Nephron (organoid): ENCODE measurements at regions not wholly inside any gene's neighbourhood (a gene's known extent, or its start where the extent isn't known, plus 50 kb on each side); places are given as distances from the start of the nearest gene placed in this dataset.

Experiments used
- H3K27ac Mint-ChIP-seq, 3 experiments: 2 replicates each; pipeline ENCODE4 v1.8.0; 2020; ENCODE audit warnings: mixed read lengths in 3 of 3, mild to moderate bottlenecking in 2 of 3, moderate library complexity in 1 of 3
- H3K27me3 Mint-ChIP-seq: 2 replicates; pipeline ENCODE4 v1.8.0; 2021; ENCODE audit warnings: low read depth, mild to moderate bottlenecking, moderate library complexity, mixed read lengths
- H3K36me3 Mint-ChIP-seq: 2 replicates; pipeline ENCODE4 v1.8.0; 2020; ENCODE audit warnings: low read depth, mixed read lengths
- H3K4me1 Mint-ChIP-seq: 2 replicates; pipeline ENCODE4 v1.8.0; 2020; ENCODE audit warnings: mixed read lengths
- H3K4me3 Mint-ChIP-seq, 3 experiments: 2 replicates each; pipeline ENCODE4 v1.8.0; 2020; ENCODE audit warnings: mild to moderate bottlenecking in 3 of 3, mixed read lengths in 3 of 3, moderate library complexity in 2 of 3
- H3K9me3 Mint-ChIP-seq: 2 replicates; pipeline ENCODE4 v1.8.0; 2020; ENCODE audit warnings: mixed read lengths
- CTCF ChIP-seq, 3 experiments: fragments of 200-600 bp; sonication (generic); IDR thresholded peaks; one replicate each; pipeline ENCODE4 v1.5.0; 2021; ENCODE audit warnings: antibody characterized with exemption in 3 of 3; ENCODE audit not compliant: unreplicated experiment in 3 of 3

GRCh38 chr6:169983651-169984050 is 232.2 kb downstream of the ERMARD start:
- no peaks in the 10 kb centered on the region for H3K36me3 Mint-ChIP-seq
- TF ChIP-seq CTCF (IDR thresholded peaks at IDR 0.05; ENCODE audit: unreplicated experiment in 3 of 3), result no peak
- H3K4me3 Mint-ChIP-seq, result no peak overlapping the region
- H3K4me1 Mint-ChIP-seq, result no peaks in the 10 kb centered on the region
- H3K27me3 Mint-ChIP-seq, result peaks cover 25% of the 10 kb centered on the region
- H3K9me3 Mint-ChIP-seq, result no peaks in the 10 kb centered on the region
- no peak overlapping the region for H3K27ac Mint-ChIP-seq

GRCh38 chr6:169982461-169983386 is 231.3 kb downstream of the ERMARD start:
- Mint-ChIP-seq H3K36me3 (no peaks in the 10 kb centered on the region), H3K9me3 (no peaks in the 10 kb centered on the region), H3K4me3 (no peak overlapping the region), H3K27me3 (peaks cover 25% of the 10 kb centered on the region), H3K27ac (no peak overlapping the region), H3K4me1 (no peaks in the 10 kb centered on the region)
- TF ChIP-seq CTCF (IDR thresholded peaks at IDR 0.05; ENCODE audit: unreplicated experiment in 3 of 3), result no peak

- H3K27me3 Mint-ChIP-seq, result peaks cover 28% of the 10 kb centered on the region
- no peak for TF ChIP-seq CTCF (IDR thresholded peaks at IDR 0.05; ENCODE audit: unreplicated experiment in 3 of 3)
- H3K9me3 Mint-ChIP-seq, result no peaks in the 10 kb centered on the region
- no peaks in the 10 kb centered on the region for H3K36me3 Mint-ChIP-seq
- H3K4me3 Mint-ChIP-seq, result no peak overlapping the region
- H3K27ac Mint-ChIP-seq, result no peak overlapping the region
- H3K4me1 Mint-ChIP-seq, result no peaks in the 10 kb centered on the region
These were observed 230.5 kb downstream of the ERMARD start for GRCh38 chr6:169981969-169982368.

- no peak for TF ChIP-seq CTCF (IDR thresholded peaks at IDR 0.05; ENCODE audit: unreplicated experiment in 3 of 3)
- H3K27me3 Mint-ChIP-seq, result peaks cover 28% of the 10 kb centered on the region
- no peaks in the 10 kb centered on the region for H3K9me3 Mint-ChIP-seq
- no peak overlapping the region for H3K27ac Mint-ChIP-seq
- no peaks in the 10 kb centered on the region for H3K4me1 Mint-ChIP-seq
- no peak overlapping the region for H3K4me3 Mint-ChIP-seq
- H3K36me3 Mint-ChIP-seq, result no peaks in the 10 kb centered on the region
These were observed 230.1 kb downstream of the ERMARD start for GRCh38 chr6:169981568-169981967.

- Mint-ChIP-seq H3K36me3 (no peaks in the 10 kb centered on the region), H3K27ac (no peak overlapping the region), H3K4me1 (no peaks in the 10 kb centered on the region), H3K27me3 (peaks cover 27% of the 10 kb centered on the region), H3K9me3 (no peaks in the 10 kb centered on the region), H3K4me3 (no peak overlapping the region)
- no peak for TF ChIP-seq CTCF (IDR thresholded peaks at IDR 0.05; ENCODE audit: unreplicated experiment in 3 of 3)
These were observed 229.5 kb downstream of the ERMARD start for GRCh38 chr6:169980826-169981450.
